ENCODE measurements at regions not wholly inside any gene's neighbourhood (a gene's known extent, or its start where the extent isn't known, plus 50 kb on each side); places are given as distances from the start of the nearest gene placed in this dataset.

DNA sequence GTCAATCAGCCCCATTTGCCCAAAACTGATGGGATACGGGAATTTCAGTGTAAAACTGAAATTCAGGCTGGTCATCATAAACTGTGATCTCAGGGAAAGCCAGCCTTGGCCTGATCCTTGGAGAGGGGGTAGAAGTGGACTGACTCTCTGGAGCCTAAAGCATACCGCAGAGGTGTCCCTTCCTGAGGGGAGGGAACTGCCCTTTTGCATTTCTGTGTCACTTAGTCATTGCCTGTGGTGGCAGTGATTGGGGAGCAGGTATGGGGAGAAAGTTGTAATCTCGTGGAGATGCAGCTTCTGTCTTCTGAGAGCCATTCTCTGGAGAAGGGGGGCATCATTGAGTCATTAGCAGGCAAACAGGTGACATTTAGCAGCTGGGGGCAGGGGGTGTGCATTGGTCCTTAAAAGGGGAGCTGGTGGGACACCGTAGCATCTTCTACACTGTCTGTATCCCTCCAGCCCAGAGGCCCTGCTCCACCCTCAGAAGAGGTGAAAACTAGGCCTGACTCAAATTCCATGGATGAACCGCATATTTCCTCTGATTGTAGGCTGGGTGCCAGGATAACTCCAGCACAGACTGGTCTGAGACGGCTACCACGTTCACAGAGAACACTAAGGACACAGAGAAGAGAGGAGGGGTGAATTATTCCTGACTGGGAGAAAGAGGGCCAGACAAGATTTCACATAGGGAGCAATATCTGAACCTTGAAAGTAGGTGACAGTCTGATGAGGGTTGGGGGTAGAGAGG is 143.3 kb downstream of the SEC61B start:
- peak; percentile 46 for DNase-seq (ENCODE audit: low spot score)

DNA sequence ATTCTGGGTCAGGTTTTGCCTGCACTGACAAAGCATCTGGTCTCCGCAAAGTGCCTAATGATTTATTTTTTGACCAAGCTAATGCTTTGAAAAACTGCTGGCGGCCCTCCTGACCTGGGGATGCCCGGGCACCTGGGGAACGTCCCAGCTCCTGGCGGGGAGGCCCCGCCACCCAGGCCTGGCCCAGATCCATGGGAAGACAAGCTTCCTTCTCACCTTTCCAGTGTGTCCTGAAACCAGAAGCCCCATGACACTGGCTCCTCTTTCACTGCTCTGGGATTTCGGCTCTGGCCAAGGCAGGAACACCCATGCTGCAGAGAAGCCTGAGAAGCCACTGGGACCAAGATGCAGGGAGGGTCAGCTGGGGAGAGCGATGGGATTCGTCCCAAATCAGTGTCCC is 144.1 kb downstream of the SEC61B start:
- DNase-seq (ENCODE audit: low spot score) = no peak

DNA sequence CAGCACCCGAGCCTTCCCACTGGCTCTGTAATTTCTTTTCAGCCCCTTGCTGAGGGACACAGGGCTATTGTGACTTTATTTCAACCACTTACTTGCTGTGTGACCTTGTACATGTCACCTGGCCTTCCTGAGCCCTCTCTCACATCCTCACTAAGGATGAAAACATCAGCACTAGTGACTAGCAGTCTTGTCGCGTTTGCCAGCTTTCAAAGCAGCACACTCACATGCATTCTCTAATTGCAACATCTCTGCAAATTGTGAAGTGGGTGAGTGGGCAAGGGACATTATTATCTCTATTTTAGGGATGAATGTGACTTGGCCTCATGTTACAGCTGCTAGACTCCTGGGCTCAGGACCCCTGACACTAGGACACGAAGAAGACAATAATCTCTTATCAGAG is 144.5 kb downstream of the SEC61B start:
- no peak for DNase-seq (ENCODE audit: low spot score)

DNA sequence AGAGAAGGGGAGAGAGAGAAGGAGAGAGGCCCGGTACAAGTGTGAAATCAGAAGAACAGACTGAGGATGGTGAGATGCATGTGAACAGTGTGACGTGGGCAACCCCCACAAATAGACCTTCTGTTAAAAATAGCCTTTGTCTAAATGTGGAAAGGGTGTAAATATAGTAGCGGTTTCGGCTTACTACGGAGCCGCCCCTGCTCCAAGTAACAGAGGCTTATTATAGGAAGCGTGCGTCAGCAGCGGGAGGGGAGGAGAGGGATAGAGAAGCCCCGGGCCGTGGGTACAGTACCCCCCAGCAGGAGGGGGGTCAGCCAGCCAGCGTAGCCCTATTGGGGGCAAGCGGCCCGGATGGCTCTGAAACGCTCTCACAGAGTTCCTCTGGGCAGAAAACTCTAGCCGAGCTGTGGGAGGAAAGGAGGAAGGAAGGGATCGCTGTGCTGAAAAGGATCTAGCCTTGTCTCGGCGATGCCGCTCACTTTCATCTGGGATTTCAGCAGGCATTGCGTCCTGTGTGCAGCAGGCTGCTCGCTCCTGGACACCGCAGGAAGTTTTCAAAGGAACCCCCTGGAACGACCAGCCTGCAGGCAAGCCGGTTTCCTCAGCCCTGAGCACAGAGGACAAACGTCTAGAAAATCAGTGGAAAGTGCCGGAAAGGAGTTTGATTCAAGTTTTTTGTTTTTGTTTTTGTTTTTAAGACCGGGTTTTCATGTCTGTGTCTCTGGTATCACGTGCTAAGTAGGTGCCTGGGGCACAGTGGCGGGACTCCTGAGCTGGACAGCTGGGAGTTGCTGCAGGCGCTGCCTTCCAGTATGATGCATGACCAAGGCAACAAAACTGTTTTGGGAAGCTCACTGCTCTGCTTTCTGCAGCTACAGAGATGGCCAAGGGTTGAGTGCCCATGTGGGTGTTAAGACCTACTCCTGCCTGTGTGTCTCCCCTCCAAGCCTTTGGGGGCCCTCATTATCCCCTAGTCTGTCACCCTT is 146.6 kb downstream of the SEC61B start:
- DNase-seq (ENCODE audit: low spot score) = peak; percentile 81

DNA sequence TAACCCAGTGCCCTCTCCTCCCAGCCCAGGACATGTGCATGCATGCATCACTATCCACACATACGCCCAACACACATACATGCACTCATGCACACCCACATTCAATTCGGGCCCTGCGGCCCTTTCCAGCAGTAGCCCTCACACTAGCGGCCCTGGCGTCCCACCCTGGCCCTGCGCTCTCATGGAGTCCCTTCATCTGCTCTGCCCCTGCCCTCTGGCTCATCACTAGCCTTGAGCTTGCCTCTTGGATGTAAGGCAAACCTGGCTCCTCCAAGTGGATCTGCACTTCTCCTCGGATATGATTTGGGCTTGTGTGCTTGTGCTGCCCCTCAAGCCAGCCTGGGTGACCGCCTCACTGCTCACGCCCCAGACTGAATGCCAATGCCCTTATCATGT is 147.2 kb downstream of the SEC61B start:
- no peak for DNase-seq (ENCODE audit: low spot score)

DNA sequence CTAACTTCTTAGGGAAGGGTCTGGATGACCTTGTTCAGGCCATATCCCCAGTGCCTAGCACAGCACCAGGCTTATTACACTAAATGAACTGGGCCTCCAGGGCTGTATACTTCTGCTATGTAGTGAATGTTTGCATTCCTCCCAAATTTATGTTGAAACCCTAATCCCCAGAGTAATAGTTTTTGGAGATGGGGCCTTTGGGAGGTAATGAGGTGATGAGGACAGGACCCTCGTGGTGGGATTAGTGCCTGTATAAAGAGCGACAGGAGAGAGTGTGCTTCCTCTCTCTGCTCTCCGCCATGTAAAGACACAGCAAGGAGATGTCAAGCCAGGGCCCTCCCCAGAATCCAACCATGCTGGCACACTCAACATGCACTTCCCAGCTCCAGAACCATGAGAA is 148.3 kb downstream of the SEC61B start:
- no peak for DNase-seq (ENCODE audit: low spot score)

DNA sequence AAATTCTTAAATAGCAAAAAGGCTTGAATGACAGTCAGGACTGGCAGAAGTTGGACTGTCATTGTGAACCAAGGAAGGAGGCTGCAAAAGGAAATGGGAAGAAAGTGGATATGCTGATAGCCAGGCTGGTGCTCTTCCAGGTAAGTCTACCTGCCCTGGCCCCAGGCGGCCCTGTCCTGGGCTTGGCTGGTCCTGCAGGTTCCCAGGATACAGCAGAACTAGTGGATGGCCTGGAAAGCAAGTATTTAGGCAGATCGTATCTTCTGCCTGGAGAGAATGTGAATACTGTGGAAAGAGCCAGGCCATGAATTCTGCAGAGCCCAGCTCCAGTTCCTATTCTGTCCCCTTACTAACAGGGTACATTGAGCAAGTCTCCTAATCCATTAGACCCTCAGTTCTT is 149.3 kb downstream of the SEC61B start:
- DNase-seq (ENCODE audit: low spot score) = no peak

DNA sequence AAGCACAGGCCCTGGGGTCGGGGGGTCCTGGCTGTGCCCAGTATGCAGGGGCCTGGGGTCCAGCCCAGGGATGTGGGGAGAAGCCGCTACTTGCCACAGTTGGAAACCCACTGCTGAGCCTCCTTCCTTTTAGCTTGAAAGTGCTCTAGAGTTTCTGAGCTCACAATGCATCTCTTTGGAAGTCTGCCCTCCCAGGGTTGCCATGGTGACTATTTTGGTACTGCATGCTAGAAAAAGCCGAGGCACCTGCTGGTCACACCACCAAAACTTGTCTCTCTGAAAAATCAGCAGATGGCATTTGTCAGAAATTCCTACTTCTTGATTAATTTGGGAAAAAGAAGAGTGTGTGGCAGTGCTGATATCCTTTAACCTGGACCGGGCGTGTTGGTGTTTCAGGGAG is 151.8 kb downstream of the SEC61B start:
- DNase-seq (ENCODE audit: low spot score) = no peak

DNA sequence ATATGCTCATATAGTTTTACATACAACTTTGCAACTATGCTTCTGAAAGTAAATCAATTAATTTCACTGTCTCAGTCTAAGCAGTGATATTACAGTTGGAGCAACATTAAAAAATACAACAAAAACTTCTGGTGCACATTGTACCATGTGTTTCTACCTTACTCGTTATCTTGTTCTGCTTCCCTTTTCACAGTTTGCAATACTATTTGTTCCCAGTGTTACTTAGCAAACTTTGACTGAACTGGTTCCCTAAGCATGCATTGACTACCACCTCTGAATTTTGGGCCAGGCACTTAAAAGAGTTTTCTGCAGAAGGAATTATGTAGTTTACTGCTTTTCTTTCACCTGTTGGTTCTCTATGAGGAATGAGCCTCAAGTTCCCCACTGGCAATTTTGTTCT is 152.7 kb downstream of the SEC61B start:
- DNase-seq (ENCODE audit: low spot score) = no peak

DNA sequence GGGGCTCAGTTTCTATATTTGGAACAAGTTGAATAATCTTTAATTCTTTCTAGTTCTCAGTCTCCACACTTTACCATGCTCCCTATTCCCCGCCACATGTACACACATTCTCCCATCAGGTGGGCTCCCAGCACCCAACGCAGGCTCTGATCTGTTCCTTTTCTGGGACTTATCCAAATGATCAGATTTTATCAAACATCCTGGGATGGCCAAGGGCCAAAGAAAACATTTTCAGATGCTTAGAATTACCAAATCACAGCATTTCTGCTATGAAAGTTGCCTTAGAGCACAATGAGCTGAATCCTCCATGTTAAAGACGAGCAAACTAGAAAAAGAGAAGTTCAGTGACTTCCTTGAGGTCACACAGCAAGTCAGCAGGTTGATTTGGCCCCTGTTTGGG is 153.4 kb downstream of the SEC61B start:
- DNase-seq (ENCODE audit: low spot score) = no peak

DNA sequence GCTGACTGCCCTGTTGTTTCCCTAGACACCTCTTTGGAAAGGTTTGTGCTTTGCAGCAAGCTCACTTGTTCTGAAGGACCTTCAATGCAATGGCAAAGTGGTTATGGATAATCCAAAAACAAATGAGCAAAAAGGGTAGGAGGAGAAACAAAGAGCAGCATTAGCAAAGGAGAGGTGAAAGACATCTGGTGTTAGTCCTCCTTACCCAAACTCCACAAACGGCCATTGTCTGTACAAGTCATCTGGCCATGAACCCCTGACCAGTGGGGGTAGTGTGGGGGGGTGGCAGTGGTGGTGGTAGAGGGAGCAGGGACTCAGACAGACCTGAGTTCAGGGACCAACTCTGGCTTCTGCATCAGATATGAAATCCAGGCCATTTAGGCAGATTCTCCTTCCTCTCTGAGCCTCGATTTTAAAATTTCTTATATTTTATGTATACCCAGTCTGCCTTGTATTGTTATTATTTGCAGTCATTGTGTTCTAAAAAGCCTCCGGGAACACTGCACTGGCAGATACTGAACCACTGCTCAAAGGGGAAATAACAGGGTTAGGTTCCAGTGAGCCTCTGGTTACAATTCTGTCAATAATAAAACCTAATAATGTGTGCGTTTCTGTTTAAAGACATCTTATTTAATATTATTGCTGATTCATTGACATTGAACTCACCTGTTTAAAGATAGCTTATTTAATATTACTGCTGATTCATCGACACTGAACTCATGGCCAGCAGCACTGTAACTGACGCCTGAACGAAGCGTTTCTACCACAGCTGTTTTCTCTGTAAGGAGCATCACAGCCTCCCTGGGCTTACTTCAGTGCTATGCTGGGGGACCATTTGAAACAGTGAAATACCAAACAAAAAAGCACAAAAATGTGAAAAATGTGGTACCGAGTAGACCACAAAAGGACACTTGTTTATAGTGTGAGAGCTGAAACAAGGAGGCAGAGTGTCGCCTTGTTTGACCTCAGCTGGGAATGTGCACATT is 156.0 kb downstream of the SEC61B start:
- peak; percentile 55 for DNase-seq (ENCODE audit: low spot score)

DNA sequence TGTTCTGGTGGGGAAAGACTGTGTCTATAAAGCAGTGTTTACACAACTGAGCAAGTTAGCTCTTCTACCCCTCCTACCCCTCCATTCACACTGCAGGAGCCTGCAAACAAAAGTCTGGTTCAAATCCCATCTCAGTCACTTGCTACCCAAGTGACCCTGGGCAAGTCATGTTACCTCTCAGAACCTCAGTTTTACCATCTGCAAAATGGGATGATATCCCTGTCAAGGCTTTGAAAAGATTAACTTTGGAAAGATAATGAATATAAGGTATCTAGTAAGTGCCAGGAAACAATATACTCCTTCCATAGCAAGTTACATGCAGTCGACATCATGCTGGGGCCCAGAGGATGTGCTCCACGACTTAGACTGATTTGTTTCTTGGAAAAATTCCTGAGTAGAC is 161.5 kb downstream of the SEC61B start:
- DNase-seq (ENCODE audit: low spot score) = no peak

DNA sequence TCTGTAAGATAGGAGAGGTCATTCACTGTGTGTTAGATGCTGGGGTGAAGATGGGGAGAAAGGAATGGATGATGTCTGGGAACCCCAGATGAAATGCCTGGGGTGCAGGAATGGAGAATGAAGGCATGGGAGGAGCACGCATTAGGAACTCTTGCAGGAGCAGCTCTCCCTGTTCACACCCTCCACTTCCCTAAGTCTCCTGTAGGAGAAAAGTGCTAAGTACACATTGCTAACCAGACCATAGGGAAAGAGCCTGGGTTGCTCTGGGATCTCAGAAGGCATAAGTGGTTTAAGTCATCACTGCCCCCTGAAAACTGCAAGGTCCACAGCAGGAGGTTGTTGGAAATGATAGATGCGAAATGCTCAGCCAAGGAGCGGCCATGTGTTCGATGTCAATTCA is 163.1 kb downstream of the SEC61B start:
- no peak for DNase-seq (ENCODE audit: low spot score)

DNA sequence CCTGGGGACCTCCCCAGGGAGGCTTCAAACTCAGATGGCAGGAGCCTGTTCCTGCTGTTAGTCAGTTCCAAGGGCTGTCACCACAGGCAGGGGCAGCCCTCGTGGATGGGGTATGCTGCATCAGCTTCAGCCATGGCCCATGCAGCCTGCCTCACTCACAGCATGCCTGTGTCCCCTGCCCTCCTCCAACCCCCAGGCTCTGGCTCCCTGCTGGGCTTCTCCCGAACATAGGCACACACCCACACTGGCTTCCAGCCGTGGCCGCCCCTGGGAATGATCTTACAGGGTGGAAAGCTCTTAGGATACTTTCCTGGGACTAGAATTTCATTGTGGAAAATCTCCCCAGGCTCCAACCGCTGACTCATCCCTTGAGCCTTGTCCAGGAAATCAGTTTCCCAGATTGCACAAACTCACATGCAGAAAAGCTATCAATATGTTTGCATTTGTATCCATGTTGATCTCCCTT is 163.8 kb downstream of the SEC61B start:
- DNase-seq (ENCODE audit: low spot score) = peak; percentile 59

DNA sequence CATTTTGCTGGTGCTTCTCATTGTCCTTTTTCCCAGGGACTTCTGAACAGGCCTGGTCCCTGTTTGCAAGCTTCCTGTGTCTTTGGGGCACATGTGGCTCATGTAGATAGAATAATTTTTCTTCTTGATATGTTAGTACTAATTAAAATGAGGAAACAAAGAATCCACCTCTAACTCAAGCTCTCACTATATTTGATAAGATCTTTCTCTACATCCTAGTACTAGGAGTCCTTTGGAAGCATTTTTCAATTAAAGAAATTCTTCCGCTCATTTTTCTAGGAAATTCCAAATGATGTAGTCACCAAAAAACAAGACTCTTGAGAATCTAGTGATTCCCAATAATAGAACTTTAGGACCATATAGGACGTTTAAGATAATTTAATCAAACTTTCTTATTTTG is 165.3 kb downstream of the SEC61B start:
- no peak for DNase-seq (ENCODE audit: low spot score)

DNA sequence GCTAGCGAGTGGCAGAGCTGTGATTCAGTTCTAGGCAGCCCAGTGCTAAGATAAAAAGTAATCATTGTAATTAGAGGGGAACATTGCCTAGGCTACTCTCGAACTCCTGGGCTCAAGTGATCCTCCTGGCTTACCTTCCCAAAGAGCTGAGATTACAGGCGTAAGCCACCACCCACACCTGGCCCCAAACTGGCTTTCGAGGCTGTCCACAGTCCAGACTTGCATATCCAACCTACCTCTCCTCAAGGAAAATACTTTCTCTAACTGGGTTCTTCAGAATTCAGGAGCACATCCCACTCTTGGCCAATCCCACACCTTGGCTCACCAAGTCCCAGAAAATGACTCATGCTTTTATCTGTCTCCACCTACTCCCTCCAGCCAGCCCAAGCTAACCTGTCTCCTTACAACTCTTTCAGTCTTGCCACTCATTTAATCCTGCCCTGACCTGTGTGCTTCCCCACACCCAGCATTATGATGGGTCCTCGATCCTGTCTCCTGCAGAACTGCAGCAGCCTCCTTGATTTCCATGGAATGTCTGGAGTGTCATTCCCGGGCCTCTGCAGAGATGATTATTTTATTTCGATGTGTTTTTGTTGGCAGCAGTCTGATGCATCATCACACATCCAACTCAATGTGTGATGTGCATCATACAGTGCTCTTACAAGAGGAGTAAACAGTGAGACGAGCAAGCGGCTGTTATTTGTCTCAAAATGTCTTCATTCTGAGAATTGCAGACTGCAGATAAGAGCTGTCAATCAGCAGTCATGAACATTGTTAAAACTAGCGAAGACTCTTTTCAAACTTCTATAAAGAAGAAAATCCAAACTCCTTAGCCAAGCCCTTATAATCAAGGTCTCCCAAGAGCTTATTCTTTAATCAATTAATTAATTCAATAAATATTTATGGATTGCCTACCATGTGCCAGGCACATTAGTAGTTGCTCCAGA is 167.3 kb downstream of the SEC61B start:
- no peak for DNase-seq (ENCODE audit: low spot score)

DNA sequence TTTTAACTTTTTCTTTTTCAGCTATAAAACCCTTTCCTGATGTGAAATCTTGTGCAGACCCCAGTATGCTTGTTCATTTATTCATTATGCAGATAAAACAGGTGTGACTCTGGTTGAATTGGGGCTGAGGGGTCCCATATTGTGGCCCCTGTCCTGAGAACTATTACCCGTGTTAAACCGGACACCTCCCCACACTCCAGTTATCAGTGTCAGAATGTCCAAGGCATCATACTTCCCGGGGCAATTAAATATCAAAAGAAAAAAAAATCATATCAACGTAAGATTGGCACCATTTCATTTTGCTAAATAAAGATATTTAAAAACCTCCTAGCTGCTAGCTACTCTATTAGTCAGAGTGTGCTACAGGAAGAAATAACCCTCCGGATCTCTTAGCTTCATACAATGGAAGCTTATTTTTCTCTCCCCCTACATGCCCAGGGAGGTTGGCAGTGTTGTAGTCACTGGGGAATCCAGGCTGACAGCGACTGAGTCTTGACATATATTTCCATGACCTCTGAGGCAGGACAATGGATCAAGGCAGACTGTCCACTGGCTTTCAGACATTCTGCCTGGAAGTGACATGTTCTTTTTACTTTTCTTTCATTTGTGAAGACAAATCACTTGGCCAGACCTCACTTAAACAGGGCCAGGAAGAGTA is 170.0 kb downstream of the SEC61B start:
- no peak for DNase-seq (ENCODE audit: low spot score)

DNA sequence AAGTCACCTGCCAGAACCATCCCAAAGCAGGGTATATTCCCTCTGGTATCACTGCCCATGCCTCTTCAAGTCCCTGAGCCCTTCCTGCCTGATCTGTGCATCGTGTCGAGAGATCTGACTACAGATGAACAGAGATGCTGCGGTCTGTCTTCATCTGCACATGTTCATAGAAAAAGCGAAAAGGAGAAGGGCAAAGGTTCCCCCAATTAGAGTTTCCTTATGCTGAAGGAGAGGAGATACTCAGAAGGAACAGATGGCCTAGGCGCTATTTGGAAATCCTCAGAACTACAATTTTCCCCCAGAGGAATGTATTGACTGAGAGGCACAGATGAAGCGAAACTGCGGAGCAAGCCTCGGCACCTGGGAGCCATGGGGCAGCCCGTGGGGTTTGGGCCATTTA is 170.9 kb downstream of the SEC61B start:
- no peak for DNase-seq (ENCODE audit: low spot score)

DNA sequence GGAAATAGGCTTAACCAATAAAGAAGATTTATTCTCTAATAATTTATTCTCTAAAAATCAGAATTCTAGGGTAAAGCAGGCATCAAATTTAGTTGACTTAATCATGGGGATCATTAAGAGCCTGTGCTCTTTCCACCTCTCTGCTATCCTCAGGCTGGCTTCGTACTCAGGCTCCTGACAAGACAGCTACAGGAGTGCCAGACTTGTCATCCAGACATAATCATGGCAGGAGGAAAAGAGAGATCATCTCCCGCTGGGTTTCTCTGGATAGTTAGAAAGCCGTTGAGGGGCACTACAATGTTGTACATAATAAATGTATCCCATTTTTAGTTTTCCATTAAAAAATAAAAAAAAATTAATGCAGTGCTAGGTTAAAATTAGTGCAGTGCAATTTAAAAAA is 171.9 kb downstream of the SEC61B start:
- no peak for DNase-seq (ENCODE audit: low spot score)

DNA sequence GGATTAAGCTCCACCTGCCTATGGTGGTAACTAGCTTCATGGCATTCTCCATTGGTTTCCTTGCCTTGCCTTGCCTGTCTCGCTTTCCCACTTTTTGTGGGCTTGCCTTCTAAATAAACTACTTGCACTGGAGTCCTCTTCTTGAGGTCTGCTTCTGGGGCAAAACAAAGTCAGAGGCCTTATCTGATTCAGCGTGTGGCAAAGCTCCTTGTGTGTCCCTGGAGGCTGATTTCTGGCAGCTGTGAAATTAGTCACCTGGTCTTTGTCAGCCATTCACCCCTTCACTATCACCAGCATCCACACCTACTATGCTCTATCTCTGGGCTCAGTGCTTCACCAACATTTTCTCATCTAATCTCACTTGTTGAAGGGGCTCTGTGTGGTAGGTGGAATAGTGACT is 176.2 kb downstream of the SEC61B start:
- DNase-seq (ENCODE audit: low spot score) = no peak
